Esophagus squamous epithelium (tissue), 4 donors: ENCODE measurements at regions not wholly inside any gene's neighbourhood (a gene's known extent, or its start where the extent isn't known, plus 50 kb on each side); places are given as distances from the start of the nearest gene placed in this dataset.

Source experiments
- POLR2A ChIP-seq, 4 donors: fragments of 450-650 bp; IDR thresholded peaks; one replicate each; pipeline ENCODE4 v1.6.1; 2017; ENCODE audit warnings: antibody characterized with exemption in 4 of 4, mild to moderate bottlenecking in 4 of 4, moderate library complexity in 3 of 4
- TF ChIP-seq, protein P1 (sequence below), 6 experiments: fragments of 450-650 bp in 4 of 6; fragments of 200-600 bp in 2 of 6; sonication (generic) in 2 of 6; IDR thresholded peaks; one replicate each; pipeline ENCODE4 v1.5.1; 2016 to 2019; ENCODE audit warnings: antibody characterized with exemption in 6 of 6, mild to moderate bottlenecking in 4 of 6, moderate library complexity in 4 of 6

DNA sequence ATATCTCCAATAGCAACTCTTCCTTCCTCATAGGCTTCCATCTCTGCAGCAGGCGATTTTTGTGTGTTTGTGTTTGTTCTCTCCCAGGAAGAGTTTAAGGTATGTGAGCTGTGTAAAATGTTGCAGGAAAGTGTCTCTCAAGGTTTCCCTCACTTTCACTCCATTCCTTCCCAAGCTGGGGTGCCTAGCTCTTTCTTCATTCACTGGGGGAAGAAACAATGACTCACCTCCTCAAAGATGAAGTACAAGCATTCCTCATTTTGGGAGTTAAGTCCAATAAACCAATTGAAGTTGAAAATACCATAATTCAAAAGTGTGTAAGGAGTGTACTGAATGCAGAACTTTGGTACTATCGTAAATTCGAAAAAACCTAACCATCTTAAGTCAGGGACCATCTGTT, 422.7 kb upstream of the CFAP20DC start:
- TF ChIP-seq, protein P1, sequence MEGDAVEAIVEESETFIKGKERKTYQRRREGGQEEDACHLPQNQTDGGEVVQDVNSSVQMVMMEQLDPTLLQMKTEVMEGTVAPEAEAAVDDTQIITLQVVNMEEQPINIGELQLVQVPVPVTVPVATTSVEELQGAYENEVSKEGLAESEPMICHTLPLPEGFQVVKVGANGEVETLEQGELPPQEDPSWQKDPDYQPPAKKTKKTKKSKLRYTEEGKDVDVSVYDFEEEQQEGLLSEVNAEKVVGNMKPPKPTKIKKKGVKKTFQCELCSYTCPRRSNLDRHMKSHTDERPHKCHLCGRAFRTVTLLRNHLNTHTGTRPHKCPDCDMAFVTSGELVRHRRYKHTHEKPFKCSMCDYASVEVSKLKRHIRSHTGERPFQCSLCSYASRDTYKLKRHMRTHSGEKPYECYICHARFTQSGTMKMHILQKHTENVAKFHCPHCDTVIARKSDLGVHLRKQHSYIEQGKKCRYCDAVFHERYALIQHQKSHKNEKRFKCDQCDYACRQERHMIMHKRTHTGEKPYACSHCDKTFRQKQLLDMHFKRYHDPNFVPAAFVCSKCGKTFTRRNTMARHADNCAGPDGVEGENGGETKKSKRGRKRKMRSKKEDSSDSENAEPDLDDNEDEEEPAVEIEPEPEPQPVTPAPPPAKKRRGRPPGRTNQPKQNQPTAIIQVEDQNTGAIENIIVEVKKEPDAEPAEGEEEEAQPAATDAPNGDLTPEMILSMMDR (IDR thresholded peaks at IDR 0.05), result no peak
- TF ChIP-seq POLR2A (IDR thresholded peaks at IDR 0.05), result no peak
